SK-N-SH (cell line): ENCODE measurements at regions not wholly inside any gene's neighbourhood (a gene's known extent, or its start where the extent isn't known, plus 50 kb on each side); places are given as distances from the start of the nearest gene placed in this dataset.

Experiments used
- CTCF ChIA-PET: fragments of 300-600, 350-600 bp; formaldehyde crosslinking; extraction: SDS; loops from one replicate; lab custom pipeline; 2021; lab: Yijun Ruan, JAX
- POLR2A ChIA-PET: fragments of 350-600 bp; sonication (Branson Sonifier 250); formaldehyde crosslinking; extraction: SDS; loops from one replicate; lab custom pipeline; 2020; ENCODE audit warnings: antibody characterized with exemption, inconsistent platforms; lab: Yijun Ruan, JAX
- DNase-seq: peaks from one replicate; pipeline ENCODE4 v3.0.0; 2012
- H2AFZ ChIP-seq: fragments of 200-600 bp; sonication (generic); 2 replicates; pipeline ENCODE4 v1.8.1; 2016; ENCODE audit warnings: antibody characterized with exemption, mild to moderate bottlenecking, low read depth
- H3F3A ChIP-seq: fragments of 200-600 bp; sonication (generic); replicated peaks from 2 replicates; pipeline ENCODE3; 2016; ENCODE audit warnings: antibody characterized with exemption, mild to moderate bottlenecking; ENCODE audit not compliant: insufficient read depth
- H3K27ac ChIP-seq, 2 experiments: fragments of 200-500 bp in 1 of 2; fragments of 200-600 bp in 1 of 2; sonication (Bioruptor generic) in 1 of 2; sonication (generic), shearing (Covaris generic) in 1 of 2; 2 replicates each; pipeline versions ENCODE4 v1.5.1 to v1.6.1; 2014 to 2016; ENCODE audit warnings: low read depth in 2 of 2, inconsistent platforms in 1 of 2, low read length in 1 of 2, mild to moderate bottlenecking in 1 of 2, mixed read lengths in 1 of 2
- H3K27me3 ChIP-seq: fragments of 200-600 bp; sonication (generic), shearing (Covaris generic); 2 replicates; pipeline ENCODE4 v1.6.1; 2016; ENCODE audit warnings: mixed run types; ENCODE audit not compliant: insufficient read depth
- H3K36me3 ChIP-seq, 2 experiments: fragments of 200-500 bp in 1 of 2; fragments of 200-600 bp in 1 of 2; sonication (Bioruptor generic) in 1 of 2; sonication (generic) in 1 of 2; replicated peaks in 1 of 2; 2 replicates each; pipeline versions ENCODE3 to v1.5.1; 2014 to 2016; ENCODE audit warnings: low read length in 1 of 2, mild to moderate bottlenecking in 1 of 2; ENCODE audit not compliant: insufficient read depth in 2 of 2, control insufficient read depth in 1 of 2
- H3K4me1 ChIP-seq, 2 experiments: fragments of 200-500 bp in 1 of 2; fragments of 200-600 bp in 1 of 2; sonication (Bioruptor generic) in 1 of 2; sonication (generic), shearing (Covaris generic) in 1 of 2; 2 replicates each; pipeline versions ENCODE4 v1.5.1 to v1.6.1; 2014 to 2016; ENCODE audit warnings: low read depth in 1 of 2, low read length in 1 of 2, mixed run types in 1 of 2; ENCODE audit not compliant: insufficient read depth in 2 of 2, control insufficient read depth in 1 of 2
- H3K4me2 ChIP-seq: fragments of 200-600 bp; sonication (generic), shearing (Covaris generic); 2 replicates; pipeline ENCODE4 v1.6.1; 2017; ENCODE audit warnings: mixed run types
- H3K4me3 ChIP-seq, 2 experiments: fragments of 200-500 bp in 1 of 2; fragments of 200-600 bp in 1 of 2; sonication (Bioruptor generic) in 1 of 2; sonication (generic), shearing (Covaris generic) in 1 of 2; 2 replicates each; pipeline versions ENCODE4 v1.5.1 to v1.8.1; 2014 to 2016; ENCODE audit warnings: low read depth in 2 of 2, inconsistent platforms in 1 of 2, low read length in 1 of 2, mild to moderate bottlenecking in 1 of 2, mixed read lengths in 1 of 2, moderate library complexity in 1 of 2
- H3K79me2 ChIP-seq: fragments of 200-600 bp; sonication (generic); 2 replicates; pipeline ENCODE4 v1.8.1; 2017; ENCODE audit warnings: mild to moderate bottlenecking; ENCODE audit not compliant: insufficient read depth
- H3K9ac ChIP-seq: fragments of 200-600 bp; sonication (generic); 2 replicates; pipeline ENCODE4 v1.6.1; 2017; ENCODE audit warnings: mixed run types
- H3K9me2 ChIP-seq: fragments of 200-600 bp; sonication (generic); 2 replicates; pipeline ENCODE4 v1.6.1; 2017; ENCODE audit warnings: mixed run types
- H3K9me3 ChIP-seq: fragments of 200-600 bp; sonication (generic); 2 replicates; pipeline ENCODE4 v1.6.1; 2017; ENCODE audit warnings: mixed run types, mild to moderate bottlenecking, moderate library complexity
- H4K20me1 ChIP-seq: fragments of 200-600 bp; sonication (generic); 2 replicates; pipeline ENCODE4 v1.6.1; 2017; ENCODE audit warnings: mild to moderate bottlenecking, mixed run types; ENCODE audit not compliant: insufficient read depth
- ELF1 ChIP-seq: IDR thresholded peaks from 2 replicates; pipeline ENCODE4 v1.4.0; 2012
- FOXM1 ChIP-seq: IDR thresholded peaks from 2 replicates; pipeline ENCODE4 v1.4.0; 2012; ENCODE audit warnings: low read depth, mild to moderate bottlenecking
- GATA2 ChIP-seq: sonication (generic); formaldehyde crosslinking; IDR thresholded peaks from 2 replicates; pipeline ENCODE4 v1.5.0; 2020; ENCODE audit warnings: mild to moderate bottlenecking, missing genetic modification reagents
- IRF3 ChIP-seq: fragments of 150-350 bp; IDR thresholded peaks from 2 replicates; pipeline ENCODE4 v1.6.1; 2016; ENCODE audit warnings: mild to moderate bottlenecking, low read depth, low read length
- MEF2A ChIP-seq: IDR thresholded peaks from 2 replicates; pipeline ENCODE4 v1.4.0; 2012; ENCODE audit warnings: low read depth, borderline replicate concordance
- NFIC ChIP-seq: IDR thresholded peaks from 2 replicates; pipeline ENCODE4 v1.4.0; 2012; ENCODE audit warnings: borderline replicate concordance
- PBX3 ChIP-seq: IDR thresholded peaks from 2 replicates; pipeline ENCODE4; 2012
- RCOR1 ChIP-seq: fragments of 150-350 bp; IDR thresholded peaks from 2 replicates; pipeline ENCODE4 v1.6.1; 2017; ENCODE audit warnings: antibody characterized with exemption, low read length
- RXRA ChIP-seq: IDR thresholded peaks from 2 replicates; pipeline ENCODE4 v1.4.0; 2012; ENCODE audit warnings: low read depth, mild to moderate bottlenecking, borderline replicate concordance
- SMC3 ChIP-seq: IDR thresholded peaks from 2 replicates; pipeline ENCODE4 v1.6.1; 2012; ENCODE audit warnings: low read depth, low read length, improper control_type of control experiment
- YY1 ChIP-seq: IDR thresholded peaks from 2 replicates; pipeline ENCODE4 v1.4.0; 2012; ENCODE audit warnings: low read depth, mild to moderate bottlenecking
- WGBS: methylation state at CpG from one replicate; pipeline ENCODE4 v1.1.6; 2017; ENCODE audit warnings: low lambda C conversion rate; 5-methylcytosine and 5-hydroxymethylcytosine counted together
- TF ChIP-seq, protein P1 (sequence below): IDR thresholded peaks from 2 replicates; pipeline ENCODE4 v1.6.1; 2012; ENCODE audit warnings: mild to moderate bottlenecking, low read depth, low read length, moderate library complexity

GRCh38 chr4:95921470-95921869 is 81.6 kb downstream of the PDHA2 start (continued):
- TF ChIP-seq IRF3 (no peak), ELF1 (no peak), GATA2 (CRISPR knock-in tag) (no peak), FOXM1 (no peak), RXRA (no peak), SMC3 (no peak), RCOR1 (no peak), NFIC (no peak), MEF2A (no peak)
- TF ChIP-seq, protein P1, sequence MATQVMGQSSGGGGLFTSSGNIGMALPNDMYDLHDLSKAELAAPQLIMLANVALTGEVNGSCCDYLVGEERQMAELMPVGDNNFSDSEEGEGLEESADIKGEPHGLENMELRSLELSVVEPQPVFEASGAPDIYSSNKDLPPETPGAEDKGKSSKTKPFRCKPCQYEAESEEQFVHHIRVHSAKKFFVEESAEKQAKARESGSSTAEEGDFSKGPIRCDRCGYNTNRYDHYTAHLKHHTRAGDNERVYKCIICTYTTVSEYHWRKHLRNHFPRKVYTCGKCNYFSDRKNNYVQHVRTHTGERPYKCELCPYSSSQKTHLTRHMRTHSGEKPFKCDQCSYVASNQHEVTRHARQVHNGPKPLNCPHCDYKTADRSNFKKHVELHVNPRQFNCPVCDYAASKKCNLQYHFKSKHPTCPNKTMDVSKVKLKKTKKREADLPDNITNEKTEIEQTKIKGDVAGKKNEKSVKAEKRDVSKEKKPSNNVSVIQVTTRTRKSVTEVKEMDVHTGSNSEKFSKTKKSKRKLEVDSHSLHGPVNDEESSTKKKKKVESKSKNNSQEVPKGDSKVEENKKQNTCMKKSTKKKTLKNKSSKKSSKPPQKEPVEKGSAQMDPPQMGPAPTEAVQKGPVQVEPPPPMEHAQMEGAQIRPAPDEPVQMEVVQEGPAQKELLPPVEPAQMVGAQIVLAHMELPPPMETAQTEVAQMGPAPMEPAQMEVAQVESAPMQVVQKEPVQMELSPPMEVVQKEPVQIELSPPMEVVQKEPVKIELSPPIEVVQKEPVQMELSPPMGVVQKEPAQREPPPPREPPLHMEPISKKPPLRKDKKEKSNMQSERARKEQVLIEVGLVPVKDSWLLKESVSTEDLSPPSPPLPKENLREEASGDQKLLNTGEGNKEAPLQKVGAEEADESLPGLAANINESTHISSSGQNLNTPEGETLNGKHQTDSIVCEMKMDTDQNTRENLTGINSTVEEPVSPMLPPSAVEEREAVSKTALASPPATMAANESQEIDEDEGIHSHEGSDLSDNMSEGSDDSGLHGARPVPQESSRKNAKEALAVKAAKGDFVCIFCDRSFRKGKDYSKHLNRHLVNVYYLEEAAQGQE: no peak
- TF ChIP-seq, all 33 proteins: peak for 0

DNA sequence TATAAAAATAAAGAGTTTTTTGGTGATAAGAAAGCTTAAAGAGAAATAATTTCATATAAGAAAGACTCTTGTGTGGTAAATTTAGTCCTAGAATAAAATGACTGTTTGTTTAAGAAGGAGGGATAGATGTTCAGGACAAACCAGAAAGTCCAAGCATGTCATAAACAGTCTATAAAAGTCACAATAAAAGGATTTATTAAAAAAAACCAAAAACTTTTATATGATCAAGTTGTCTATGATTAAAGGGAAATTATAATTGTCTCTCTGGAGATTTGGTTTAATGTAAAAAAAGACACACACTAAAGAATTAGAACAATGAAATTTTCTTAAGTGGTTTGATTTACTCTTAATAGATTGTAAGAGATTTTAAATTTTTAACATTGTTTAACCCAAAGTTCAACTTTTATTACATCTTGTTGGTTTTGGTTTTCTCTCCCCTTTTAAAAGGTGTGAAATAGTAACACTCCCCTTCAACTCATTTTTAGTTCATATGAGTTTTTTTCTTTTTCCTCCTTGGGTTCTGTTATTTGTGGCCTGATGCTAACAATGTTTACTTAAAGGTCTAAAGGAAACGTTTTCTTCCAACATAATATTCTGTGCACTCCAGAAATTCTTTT is 89.7 kb downstream of the PDHA2 start:
- TF ChIP-seq YY1 (no peak), RCOR1 (no peak), PBX3 (no peak), GATA2 (CRISPR knock-in tag) (no peak), FOXM1 (no peak)
- DNase-seq: no peak
- H3K9me3 ChIP-seq: peaks cover 20% of the 10 kb centered on the region
- no peaks in the 10 kb centered on the region for H3K79me2 ChIP-seq
- H4K20me1 ChIP-seq: no peaks in the 10 kb centered on the region
- no peak overlapping the region for H3K4me3 ChIP-seq
- H3K9ac ChIP-seq: no peak overlapping the region
- WGBS: 17% methylated on average over 1 of the region's 1 CpG
- no peak overlapping the region for H3K27ac ChIP-seq
- no peaks in the 10 kb centered on the region for H3K27me3 ChIP-seq
- H2AFZ ChIP-seq: no peak overlapping the region
- CTCF ChIA-PET: no interaction called here
- H3K9me2 ChIP-seq: 0 out of 2 replicates have a peak, but pooled peaks cover 1% of the 10 kb centered on the region
- no peaks in the 10 kb centered on the region for H3K4me1 ChIP-seq
- POLR2A ChIA-PET: no interaction called here
- H3K4me2 ChIP-seq: no peak overlapping the region
- no peaks in the 10 kb centered on the region for H3K36me3 ChIP-seq
- no peaks in the 10 kb centered on the region for H3F3A ChIP-seq
